Esophagus muscularis mucosa (tissue), 3 donors: ENCODE measurements at regions not wholly inside any gene's neighbourhood (a gene's known extent, or its start where the extent isn't known, plus 50 kb on each side); places are given as distances from the start of the nearest gene placed in this dataset.

ENCODE experiments used
- CTCF ChIP-seq, 3 experiments: fragments of 200-600 bp in 2 of 3; fragments of 450-650 bp in 1 of 3; sonication (generic) in 2 of 3; IDR thresholded peaks; one replicate each; pipeline ENCODE4 v1.5.1; 2017 to 2019; ENCODE audit warnings: antibody characterized with exemption in 3 of 3, mild to moderate bottlenecking in 2 of 3, moderate library complexity in 1 of 3
- POLR2A ChIP-seq: fragments of 450-650 bp; IDR thresholded peaks from one replicate; pipeline ENCODE4 v1.6.1; 2017; ENCODE audit warnings: antibody characterized with exemption, moderate library complexity, mild to moderate bottlenecking, low read depth

GRCh38 chr10:128602183-128602582 lies 476.0 kb upstream of the MKI67 start:
- TF ChIP-seq CTCF (IDR thresholded peaks at IDR 0.05) (no peak), POLR2A (no peak)
